SK-N-SH (cell line): ENCODE measurements at regions not wholly inside any gene's neighbourhood (a gene's known extent, or its start where the extent isn't known, plus 50 kb on each side); places are given as distances from the start of the nearest gene placed in this dataset.

ENCODE experiments used
- CTCF ChIP-seq: fragments of 200-600 bp; sonication (generic); IDR thresholded peaks from 2 replicates; pipeline ENCODE4 v1.6.1; 2017; ENCODE audit warnings: antibody characterized with exemption, mild to moderate bottlenecking, moderate library complexity
- ELF1 ChIP-seq: IDR thresholded peaks from 2 replicates; pipeline ENCODE4 v1.4.0; 2012
- EP300 ChIP-seq, 2 experiments: IDR thresholded peaks; 2 replicates each; pipeline versions ENCODE4 v1.4.0 to v1.6.1; 2012; ENCODE audit warnings: borderline replicate concordance in 1 of 2, low read depth in 1 of 2, low read length in 1 of 2
- FOXJ3 ChIP-seq: sonication (generic); formaldehyde crosslinking; IDR thresholded peaks from 2 replicates; pipeline ENCODE4 v1.5.1; 2020; ENCODE audit warnings: mild to moderate bottlenecking, missing genetic modification reagents
- FOXM1 ChIP-seq: IDR thresholded peaks from 2 replicates; pipeline ENCODE4 v1.4.0; 2012; ENCODE audit warnings: low read depth, mild to moderate bottlenecking
- MEF2A ChIP-seq: IDR thresholded peaks from 2 replicates; pipeline ENCODE4 v1.4.0; 2012; ENCODE audit warnings: low read depth, borderline replicate concordance
- MXI1 ChIP-seq: IDR thresholded peaks from 2 replicates; pipeline ENCODE4 v1.6.1; 2012; ENCODE audit warnings: mild to moderate bottlenecking, low read depth, low read length, improper control_type of control experiment
- NFIC ChIP-seq: IDR thresholded peaks from 2 replicates; pipeline ENCODE4 v1.4.0; 2012; ENCODE audit warnings: borderline replicate concordance
- POLR2AphosphoS5 ChIP-seq: IDR thresholded peaks from 2 replicates; pipeline ENCODE4 v1.6.1; 2012; ENCODE audit warnings: low read depth, low read length
- RFX5 ChIP-seq: IDR thresholded peaks from 2 replicates; pipeline ENCODE4 v1.6.1; 2012; ENCODE audit warnings: mild to moderate bottlenecking, improper control_type of control experiment, low read length
- TEAD4 ChIP-seq: IDR thresholded peaks from 2 replicates; pipeline ENCODE4 v1.4.0; 2012; ENCODE audit warnings: mild to moderate bottlenecking, borderline replicate concordance; ENCODE audit not compliant: insufficient read depth
- YY1 ChIP-seq: IDR thresholded peaks from 2 replicates; pipeline ENCODE4 v1.4.0; 2012; ENCODE audit warnings: low read depth, mild to moderate bottlenecking
- ZBTB33 ChIP-seq: IDR thresholded peaks from 2 replicates; pipeline ENCODE4 v1.4.0; 2012; ENCODE audit warnings: low read depth, borderline replicate concordance
- TF ChIP-seq, protein P1 (sequence below): IDR thresholded peaks from 2 replicates; pipeline ENCODE4 v1.4.0; 2012; ENCODE audit warnings: low read depth

- TF ChIP-seq EP300 (IDR thresholded peaks at IDR 0.05; ENCODE audit: borderline replicate concordance in 1 of 2, low read depth in 1 of 2, low read length in 1 of 2) (no peak), NFIC (no peak), CTCF (no peak), YY1 (no peak), ELF1 (no peak), ZBTB33 (no peak), TEAD4 (no peak), MXI1 (no peak), RFX5 (no peak), MEF2A (no peak), FOXM1 (no peak), FOXJ3 (CRISPR knock-in tag) (no peak), POLR2AphosphoS5 (no peak)
- TF ChIP-seq, protein P1, sequence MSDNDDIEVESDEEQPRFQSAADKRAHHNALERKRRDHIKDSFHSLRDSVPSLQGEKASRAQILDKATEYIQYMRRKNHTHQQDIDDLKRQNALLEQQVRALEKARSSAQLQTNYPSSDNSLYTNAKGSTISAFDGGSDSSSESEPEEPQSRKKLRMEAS, result no peak
Measured at GRCh38 chr17:6269478-6269877, 165.4 kb downstream of the AIPL1 start.
